ENCODE measurements at regions not wholly inside any gene's neighbourhood (a gene's known extent, or its start where the extent isn't known, plus 50 kb on each side); places are given as distances from the start of the nearest gene placed in this dataset.

DNA sequence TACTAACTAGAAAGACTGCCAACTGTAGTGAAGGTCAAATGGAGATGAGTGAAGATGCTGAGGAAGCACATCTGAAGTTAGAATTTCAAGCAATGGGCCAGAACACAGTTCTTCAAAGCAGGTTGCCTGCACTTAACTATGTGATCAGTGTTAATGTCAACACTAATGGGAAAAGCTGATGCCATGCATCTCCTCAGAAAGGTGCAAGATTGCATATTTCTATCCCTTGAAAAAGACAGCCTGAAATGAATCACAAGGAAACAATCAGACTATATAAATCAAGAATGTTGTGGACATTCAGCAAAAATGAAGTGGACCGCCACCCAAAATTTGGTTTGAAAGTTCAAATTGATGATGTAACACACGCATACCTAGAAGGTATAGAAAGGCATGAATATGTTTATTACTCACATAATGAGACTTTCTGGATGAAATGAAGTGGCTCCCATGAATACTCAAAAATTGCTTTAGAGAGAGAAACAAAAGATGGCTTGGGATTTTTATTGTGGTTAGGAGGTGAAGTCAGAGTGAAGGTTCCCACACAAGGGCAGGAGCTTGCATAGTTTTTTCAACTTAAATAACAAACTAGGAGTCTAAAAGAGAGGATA lies 522.4 kb downstream of the KCTD12 start:
- TF ChIP-seq EZH2phosphoT487 (IDR thresholded peaks at IDR 0.05; ENCODE audit: low read depth) (no peak), CTCF (IDR thresholded peaks at IDR 0.05; ENCODE audit: low read depth, low read length) (no peak)
- Histone ChIP-seq H3K9me3 (ENCODE audit: insufficient read depth, low read length) (no peaks in the 10 kb centered on the region), H2AFZ (ENCODE audit: low read depth, low read length) (no peak overlapping the region), H3K9ac (ENCODE audit: low read length) (no peak overlapping the region), H3K4me1 (ENCODE audit: low read length) (no peaks in the 10 kb centered on the region), H3K4me2 (ENCODE audit: low read length) (no peak overlapping the region), H3K79me2 (ENCODE audit: low read length) (no peaks in the 10 kb centered on the region), H3K4me3 (ENCODE audit: low read length) (no peak overlapping the region), H4K20me1 (ENCODE audit: insufficient read depth, low read length) (no peaks in the 10 kb centered on the region), H3K27me3 (ENCODE audit: low read depth, low read length) (no peaks in the 10 kb centered on the region), H3K27ac (ENCODE audit: low read length) (no peak overlapping the region), H3K36me3 (replicated peaks; ENCODE audit: low read depth, low read length) (no peaks in the 10 kb centered on the region)

GRCh38 chr13:76361868-76362267 lies 524.3 kb downstream of the KCTD12 start:
- Histone ChIP-seq H3K36me3 (replicated peaks; ENCODE audit: low read depth, low read length) (no peaks in the 10 kb centered on the region), H3K4me3 (ENCODE audit: low read length) (no peak overlapping the region), H2AFZ (ENCODE audit: low read depth, low read length) (no peak overlapping the region), H3K27ac (ENCODE audit: low read length) (no peak overlapping the region), H3K9me3 (ENCODE audit: insufficient read depth, low read length) (no peaks in the 10 kb centered on the region), H4K20me1 (ENCODE audit: insufficient read depth, low read length) (no peaks in the 10 kb centered on the region), H3K79me2 (ENCODE audit: low read length) (no peaks in the 10 kb centered on the region), H3K4me2 (ENCODE audit: low read length) (no peak overlapping the region), H3K27me3 (ENCODE audit: low read depth, low read length) (no peaks in the 10 kb centered on the region), H3K9ac (ENCODE audit: low read length) (no peak overlapping the region), H3K4me1 (ENCODE audit: low read length) (no peaks in the 10 kb centered on the region)
- TF ChIP-seq EZH2phosphoT487 (IDR thresholded peaks at IDR 0.05; ENCODE audit: low read depth) (no peak), CTCF (IDR thresholded peaks at IDR 0.05; ENCODE audit: low read depth, low read length) (no peak)

GRCh38 chr13:76351541-76352229 lies 534.5 kb downstream of the KCTD12 start:
- Histone ChIP-seq H4K20me1 (ENCODE audit: insufficient read depth, low read length) (no peaks in the 10 kb centered on the region), H2AFZ (ENCODE audit: low read depth, low read length) (no peak overlapping the region), H3K4me2 (ENCODE audit: low read length) (no peak overlapping the region), H3K27me3 (ENCODE audit: low read depth, low read length) (no peaks in the 10 kb centered on the region), H3K4me1 (ENCODE audit: low read length) (no peaks in the 10 kb centered on the region), H3K27ac (ENCODE audit: low read length) (no peak overlapping the region), H3K79me2 (ENCODE audit: low read length) (no peaks in the 10 kb centered on the region), H3K9me3 (ENCODE audit: insufficient read depth, low read length) (no peaks in the 10 kb centered on the region), H3K4me3 (ENCODE audit: low read length) (no peak overlapping the region), H3K9ac (ENCODE audit: low read length) (no peak overlapping the region), H3K36me3 (replicated peaks; ENCODE audit: low read depth, low read length) (no peaks in the 10 kb centered on the region)
- no peak for TF ChIP-seq EZH2phosphoT487 (IDR thresholded peaks at IDR 0.05; ENCODE audit: low read depth)
- TF ChIP-seq CTCF (IDR thresholded peaks at IDR 0.05; ENCODE audit: low read depth, low read length): no peak

- TF ChIP-seq CTCF (IDR thresholded peaks at IDR 0.05; ENCODE audit: low read depth, low read length): no peak
- TF ChIP-seq EZH2phosphoT487 (IDR thresholded peaks at IDR 0.05; ENCODE audit: low read depth): no peak
- Histone ChIP-seq H3K4me1 (ENCODE audit: low read length) (no peaks in the 10 kb centered on the region), H3K27ac (ENCODE audit: low read length) (no peak overlapping the region), H3K4me3 (ENCODE audit: low read length) (no peak overlapping the region), H3K79me2 (ENCODE audit: low read length) (no peaks in the 10 kb centered on the region), H3K36me3 (replicated peaks; ENCODE audit: low read depth, low read length) (no peaks in the 10 kb centered on the region), H3K9ac (ENCODE audit: low read length) (no peak overlapping the region), H3K9me3 (ENCODE audit: insufficient read depth, low read length) (no peaks in the 10 kb centered on the region), H4K20me1 (ENCODE audit: insufficient read depth, low read length) (no peaks in the 10 kb centered on the region), H3K27me3 (ENCODE audit: low read depth, low read length) (no peaks in the 10 kb centered on the region), H3K4me2 (ENCODE audit: low read length) (no peak overlapping the region), H2AFZ (ENCODE audit: low read depth, low read length) (no peak overlapping the region)
Measured at GRCh38 chr13:76350399-76350798, 535.8 kb downstream of the KCTD12 start.
